GM18511 (cell line): ENCODE measurements at regions not wholly inside any gene's neighbourhood (a gene's known extent, or its start where the extent isn't known, plus 50 kb on each side); places are given as distances from the start of the nearest gene placed in this dataset.
"Not testable (repeated sequence)": the region's sequence is repeated elsewhere in the genome, so short reads cannot be mapped to it uniquely, and the experiment has no call there.

ENCODE experiments used
- ATAC-seq: cut with Tn5 transposase; IDR thresholded peaks from one replicate; pipeline ENCODE4 v1.9.1; 2021; ENCODE audit warnings: mild to moderate bottlenecking, moderate library complexity; ENCODE audit not compliant: unreplicated experiment

DNA sequence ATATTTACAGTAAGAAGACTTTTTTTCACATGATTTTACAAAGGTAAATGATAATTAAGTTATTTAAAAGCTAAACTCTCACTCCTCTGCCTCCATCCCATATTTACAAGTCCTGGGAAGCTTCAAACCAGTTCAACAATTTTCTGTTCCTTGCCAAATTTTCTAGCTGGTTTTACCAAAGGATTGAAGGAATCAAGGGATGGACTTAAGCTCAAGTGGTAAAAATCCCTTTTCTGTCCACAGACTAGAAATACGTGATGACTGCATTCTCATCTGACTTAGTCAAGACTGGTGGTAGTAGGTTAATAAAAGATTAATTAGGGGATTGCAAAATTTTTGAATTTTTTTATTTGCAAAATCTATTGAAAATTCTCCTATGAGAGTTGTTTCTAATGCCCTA is 297.3 kb downstream of the MTX2 start:
- no peak for ATAC-seq

DNA sequence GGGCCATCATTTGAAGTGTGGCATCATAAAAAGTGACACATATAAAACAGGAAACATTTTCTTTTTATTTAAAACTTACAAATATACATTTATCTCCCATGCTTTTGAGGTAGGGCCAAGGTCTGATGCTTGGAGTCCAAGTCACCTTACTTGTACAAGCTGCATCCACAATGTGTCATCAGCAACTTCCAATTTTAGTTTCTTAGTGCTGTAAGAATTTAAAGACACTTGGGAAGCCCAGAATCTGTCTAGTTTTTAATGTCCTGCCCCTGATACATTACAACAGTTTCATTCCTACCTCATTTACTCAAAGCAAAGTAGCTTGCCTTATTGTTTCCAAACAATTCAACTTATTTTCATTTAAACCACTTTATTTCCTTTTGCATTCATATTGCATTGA is 297.7 kb downstream of the MTX2 start:
- ATAC-seq = no peak

DNA sequence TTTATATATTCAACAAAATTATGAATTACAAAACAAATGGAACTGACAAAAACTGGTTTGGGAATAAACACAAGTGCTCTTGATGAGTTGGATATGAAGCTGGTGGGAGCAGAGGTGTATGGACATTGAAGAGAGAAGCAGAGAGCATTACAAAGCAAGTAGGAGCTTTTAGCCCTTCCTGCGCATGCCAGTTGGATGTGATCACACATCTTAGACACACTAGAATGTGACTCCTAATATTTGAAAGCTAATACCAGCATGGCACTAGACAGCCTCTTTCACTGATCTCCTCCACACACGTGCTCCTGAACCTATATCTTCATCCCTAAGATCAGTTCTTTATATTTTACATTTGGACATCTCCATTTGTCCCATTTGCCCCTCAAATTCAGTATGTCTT is 298.1 kb downstream of the MTX2 start:
- no peak for ATAC-seq

DNA sequence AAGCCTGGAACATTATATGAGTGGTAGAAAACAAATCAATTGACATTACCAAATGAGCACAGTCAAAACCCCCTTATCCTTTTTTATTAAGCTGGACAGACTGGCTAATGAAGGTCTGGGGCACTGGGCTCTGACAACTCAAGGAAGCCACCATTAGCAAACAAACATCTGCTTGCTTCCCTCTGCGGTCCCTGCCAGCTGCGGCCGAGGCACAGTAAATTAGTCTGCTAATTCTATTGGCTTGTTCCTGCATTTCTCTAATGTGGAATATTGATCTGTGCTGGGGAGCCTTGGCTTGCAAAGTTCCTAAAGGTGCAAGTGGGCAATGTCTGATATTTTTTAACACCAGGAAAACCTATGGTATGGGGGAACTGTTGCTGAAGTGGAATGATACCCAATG is 300.3 kb downstream of the MTX2 start:
- ATAC-seq = no peak

- no peak for ATAC-seq
Measured at GRCh38 chr2:176573612-176574483, 304.6 kb downstream of the MTX2 start.

- ATAC-seq = no peak
Measured at GRCh38 chr2:176574484-176575236, 305.4 kb downstream of the MTX2 start.

DNA sequence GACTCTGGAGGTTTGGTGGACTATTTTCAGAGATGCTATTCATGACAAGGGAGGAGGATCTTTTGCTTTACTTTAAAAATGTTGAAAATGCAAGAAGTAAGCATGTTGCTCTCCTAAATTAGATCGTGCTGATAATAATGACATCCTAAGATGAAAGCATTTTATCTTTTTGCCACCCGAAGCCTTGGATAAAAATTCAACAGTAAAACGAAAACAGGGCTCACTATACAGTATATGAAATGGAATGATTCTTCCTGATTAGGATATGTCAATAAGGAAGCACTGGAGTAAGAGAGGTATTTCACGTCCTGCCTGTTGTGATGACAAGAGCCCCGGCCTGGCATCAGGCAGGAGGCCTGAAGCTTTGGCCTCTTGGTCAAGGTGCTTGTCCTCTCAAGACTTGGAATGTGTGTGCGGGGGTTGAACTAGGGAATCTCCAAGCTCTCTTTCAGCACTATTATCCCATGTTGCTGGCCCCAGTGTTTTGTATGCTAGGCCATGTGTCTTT is 306.0 kb downstream of the MTX2 start:
- no peak for ATAC-seq

DNA sequence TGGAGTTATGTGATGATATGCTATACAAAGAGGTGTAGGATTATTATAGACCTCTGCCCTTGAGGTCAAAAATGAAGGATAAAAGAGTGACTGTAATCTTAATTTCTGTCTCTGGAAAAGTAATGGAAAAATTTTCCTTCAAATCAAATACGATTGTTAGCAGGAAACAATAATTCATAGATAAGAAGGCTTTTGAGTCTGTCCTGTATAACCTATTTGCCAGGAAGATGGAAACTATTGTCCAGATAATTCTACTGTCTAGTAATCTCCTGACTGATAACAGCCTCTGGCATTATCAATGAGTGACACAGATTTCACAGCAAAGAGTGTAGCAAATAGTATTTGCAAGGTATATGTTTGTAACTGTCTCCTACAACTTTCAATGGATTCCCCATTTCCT is 307.8 kb downstream of the MTX2 start:
- ATAC-seq = no peak

DNA sequence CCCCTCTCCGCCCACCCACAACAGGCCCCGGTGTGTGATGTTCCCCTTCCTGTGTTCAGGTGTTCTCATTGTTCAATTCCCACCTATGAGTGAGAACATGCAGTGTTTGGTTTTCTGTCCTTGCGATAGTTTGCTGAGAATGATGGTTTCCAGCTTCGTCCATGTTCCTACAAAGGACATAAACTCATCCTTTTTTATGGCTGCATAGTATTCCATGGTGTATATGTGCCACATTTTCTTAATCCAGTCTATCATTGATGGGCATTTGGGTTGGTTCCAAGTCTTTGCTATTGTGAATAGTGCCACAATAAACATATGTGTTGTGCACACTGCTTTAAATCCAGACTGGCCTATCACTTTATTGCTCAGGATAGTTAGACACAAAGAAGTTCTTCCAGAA is 309.1 kb downstream of the MTX2 start:
- ATAC-seq = not testable (repeated sequence)

GRCh38 chr2:176579608-176580007 is 310.4 kb downstream of the MTX2 start:
- ATAC-seq = no peak

- no peak for ATAC-seq
Measured at GRCh38 chr2:176581557-176582165, 312.4 kb downstream of the MTX2 start.

- ATAC-seq = no peak
Measured at GRCh38 chr2:176582176-176582575, 312.9 kb downstream of the MTX2 start.

DNA sequence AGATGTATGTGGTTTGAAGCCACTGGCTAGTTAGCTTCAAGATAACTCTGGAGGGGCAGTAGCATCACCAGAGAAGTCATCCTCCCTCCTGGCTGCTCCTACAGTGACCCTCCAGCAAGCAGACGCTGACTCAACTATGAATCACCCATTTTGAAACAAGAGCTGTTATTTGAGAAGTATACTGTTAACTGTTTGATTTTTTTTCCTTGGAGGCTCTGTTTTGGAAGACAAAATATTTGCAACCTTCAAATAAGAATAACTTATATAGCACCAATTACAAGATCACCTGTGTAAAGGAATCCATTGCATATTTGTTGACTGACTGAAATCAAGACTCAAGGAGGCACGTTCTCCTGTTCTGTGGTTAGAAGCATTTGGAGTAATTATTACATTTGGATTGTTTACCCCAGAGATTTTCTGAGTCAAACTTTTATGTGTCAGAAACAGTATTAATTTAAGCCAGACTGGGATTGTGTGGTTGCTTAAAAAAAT is 313.8 kb downstream of the MTX2 start:
- ATAC-seq = no peak

DNA sequence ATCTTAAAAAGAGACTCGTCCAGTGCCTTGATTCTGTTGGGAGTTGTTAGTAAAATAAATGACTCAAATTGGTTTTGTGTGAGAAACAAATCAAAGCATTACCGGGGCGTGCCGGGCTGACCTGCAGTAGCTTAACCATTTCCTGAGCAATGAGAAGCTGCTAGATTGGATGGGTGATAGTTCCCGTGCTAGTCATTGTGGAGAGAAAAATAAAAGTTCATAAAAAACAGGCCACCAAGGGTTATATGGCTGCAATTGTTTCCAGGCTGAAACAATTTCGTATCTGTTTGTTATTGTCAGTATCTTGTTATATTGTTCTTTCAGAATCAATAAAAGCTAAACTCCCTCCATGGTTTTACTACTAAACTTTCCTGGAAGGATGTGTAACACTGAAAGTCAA is 314.4 kb downstream of the MTX2 start:
- ATAC-seq = no peak

DNA sequence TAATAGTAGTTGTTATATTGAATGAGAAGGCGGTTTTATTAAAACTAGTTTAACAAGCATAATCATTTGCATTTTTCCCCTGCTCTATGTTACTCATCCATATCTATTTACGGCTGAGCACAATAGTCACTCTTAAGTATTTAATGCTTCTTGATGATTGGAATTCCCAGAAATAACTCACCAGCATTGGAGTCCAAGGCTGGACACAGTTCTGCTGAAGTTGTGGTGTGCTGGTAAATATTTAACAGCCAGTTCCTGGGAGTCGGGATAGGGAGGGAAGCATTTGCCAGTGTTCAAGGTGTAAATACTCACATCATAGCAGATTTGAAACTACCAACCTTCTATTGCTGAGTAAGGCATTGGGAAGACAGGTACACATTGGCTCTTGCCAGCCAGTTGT is 315.1 kb downstream of the MTX2 start:
- ATAC-seq = no peak

DNA sequence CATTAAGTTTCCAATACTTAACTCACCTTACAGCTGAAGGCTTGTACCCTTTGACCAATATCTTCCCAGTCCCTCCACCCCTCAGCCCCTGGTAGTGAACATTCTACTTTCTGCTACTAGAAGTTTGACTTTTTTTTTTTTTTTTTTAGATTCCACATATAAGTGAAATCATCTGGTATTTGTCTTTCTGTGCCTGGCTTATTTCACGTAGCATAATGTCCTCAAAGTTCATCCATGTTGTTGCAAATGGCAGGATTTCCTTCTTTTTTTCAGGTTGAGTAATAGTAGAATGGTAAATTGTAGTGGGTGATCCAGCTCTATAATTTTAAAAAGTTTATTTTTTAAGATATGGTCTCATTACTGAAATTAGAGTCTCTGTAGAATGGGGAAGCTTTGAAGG is 316.0 kb downstream of the MTX2 start:
- no peak for ATAC-seq

- no peak for ATAC-seq
Measured at GRCh38 chr2:176585791-176586190, 316.5 kb downstream of the MTX2 start.

DNA sequence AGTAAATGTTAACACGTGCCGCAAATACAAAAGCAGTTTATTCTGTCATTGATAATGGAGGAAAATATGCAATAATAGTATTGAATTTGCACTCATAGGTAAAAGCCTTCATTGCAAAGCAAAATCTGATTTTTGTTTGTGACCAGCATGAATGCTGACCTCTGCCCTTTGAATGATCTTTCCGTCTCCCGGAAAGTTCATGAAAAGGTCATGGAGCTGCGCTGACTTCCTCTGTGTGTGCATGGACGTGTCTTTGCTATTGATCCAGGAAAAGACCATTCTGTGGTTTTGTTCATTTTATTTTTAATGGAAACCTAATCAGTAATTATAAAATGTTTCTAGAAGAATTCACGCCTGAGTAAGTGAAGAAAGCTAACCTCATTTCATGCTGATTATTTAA is 320.0 kb downstream of the MTX2 start:
- ATAC-seq = no peak

DNA sequence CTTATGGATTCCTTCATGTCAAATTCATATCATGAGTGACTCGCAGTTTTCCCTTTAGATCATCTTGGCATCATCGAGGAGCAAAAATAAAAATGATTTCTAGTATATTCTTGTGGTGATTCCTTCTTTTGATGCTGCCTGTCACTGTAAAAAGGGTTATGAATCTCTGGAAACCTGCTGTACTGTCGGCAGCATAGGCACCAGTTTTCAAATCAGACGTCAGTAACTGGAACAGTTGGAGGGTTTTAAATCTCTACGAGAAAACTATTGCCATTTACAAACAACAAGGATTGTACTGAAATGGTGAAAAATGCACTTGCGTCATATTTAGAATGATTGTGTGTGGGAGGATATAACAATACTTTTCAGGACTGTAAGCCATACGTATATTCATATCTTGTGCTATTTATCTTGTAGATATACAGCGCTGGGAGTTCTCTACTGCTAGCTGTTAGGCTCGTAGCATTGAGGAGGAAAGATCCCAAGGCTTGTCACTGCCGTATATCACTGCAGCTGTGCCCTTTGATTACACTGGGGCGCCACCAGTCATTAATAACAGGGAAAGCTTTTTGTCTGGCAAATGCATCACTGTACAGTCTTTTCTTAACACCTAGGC is 320.7 kb downstream of the MTX2 start:
- no peak for ATAC-seq

DNA sequence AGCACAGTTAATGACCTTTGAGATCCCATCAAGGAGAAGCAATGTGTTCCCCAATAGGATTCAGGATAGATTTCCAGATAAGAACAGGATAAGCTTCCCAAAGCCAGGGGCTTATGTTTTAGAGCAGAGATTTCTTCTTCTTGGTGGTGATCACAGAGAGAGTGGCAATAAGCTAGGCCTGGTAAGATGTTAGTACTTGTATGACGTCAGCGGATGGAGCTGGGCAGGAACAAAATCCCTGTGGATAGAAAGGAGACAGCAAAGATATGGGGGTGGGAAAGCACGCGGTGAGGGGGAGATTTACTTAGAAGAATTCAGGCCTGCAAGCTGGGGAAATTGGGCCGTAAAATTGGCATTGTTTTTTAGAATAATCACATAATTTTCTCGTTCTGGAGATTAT is 323.0 kb downstream of the MTX2 start:
- no peak for ATAC-seq

- no peak for ATAC-seq
Measured at GRCh38 chr2:176595986-176596385, 326.7 kb downstream of the MTX2 start.
